ENCODE measurements at regions not wholly inside any gene's neighbourhood (a gene's known extent, or its start where the extent isn't known, plus 50 kb on each side); places are given as distances from the start of the nearest gene placed in this dataset.

DNA sequence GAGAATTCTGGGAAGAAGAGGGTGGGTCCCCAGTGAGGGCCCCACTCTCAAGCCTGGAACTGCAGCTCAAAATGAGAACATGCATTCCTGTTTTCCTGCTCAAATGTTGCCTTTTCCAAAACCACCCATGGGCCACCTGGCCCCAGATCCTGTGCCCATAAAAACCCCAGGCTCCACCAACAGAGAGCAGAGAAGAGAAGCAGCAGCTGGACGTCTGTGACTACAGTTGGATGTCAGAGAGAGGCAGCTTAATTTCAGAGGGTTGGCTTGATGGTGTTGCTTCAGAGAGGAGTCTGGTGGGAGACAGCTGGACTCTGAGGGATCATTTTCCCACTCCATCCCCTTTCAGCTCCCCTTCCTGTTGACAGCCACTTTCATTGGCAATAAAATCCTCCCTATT, 256.4 kb downstream of the FZD1 start:
- no peak overlapping the region for H3K27ac ChIP-seq
- no peak overlapping the region for H3K4me3 ChIP-seq (ENCODE audit: low read depth, low read length)
- no peaks in the 10 kb centered on the region for H3K4me1 ChIP-seq
- no peaks in the 10 kb centered on the region for H3K79me2 ChIP-seq
- no peak overlapping the region for H3K9ac ChIP-seq
- TF ChIP-seq, protein P1, sequence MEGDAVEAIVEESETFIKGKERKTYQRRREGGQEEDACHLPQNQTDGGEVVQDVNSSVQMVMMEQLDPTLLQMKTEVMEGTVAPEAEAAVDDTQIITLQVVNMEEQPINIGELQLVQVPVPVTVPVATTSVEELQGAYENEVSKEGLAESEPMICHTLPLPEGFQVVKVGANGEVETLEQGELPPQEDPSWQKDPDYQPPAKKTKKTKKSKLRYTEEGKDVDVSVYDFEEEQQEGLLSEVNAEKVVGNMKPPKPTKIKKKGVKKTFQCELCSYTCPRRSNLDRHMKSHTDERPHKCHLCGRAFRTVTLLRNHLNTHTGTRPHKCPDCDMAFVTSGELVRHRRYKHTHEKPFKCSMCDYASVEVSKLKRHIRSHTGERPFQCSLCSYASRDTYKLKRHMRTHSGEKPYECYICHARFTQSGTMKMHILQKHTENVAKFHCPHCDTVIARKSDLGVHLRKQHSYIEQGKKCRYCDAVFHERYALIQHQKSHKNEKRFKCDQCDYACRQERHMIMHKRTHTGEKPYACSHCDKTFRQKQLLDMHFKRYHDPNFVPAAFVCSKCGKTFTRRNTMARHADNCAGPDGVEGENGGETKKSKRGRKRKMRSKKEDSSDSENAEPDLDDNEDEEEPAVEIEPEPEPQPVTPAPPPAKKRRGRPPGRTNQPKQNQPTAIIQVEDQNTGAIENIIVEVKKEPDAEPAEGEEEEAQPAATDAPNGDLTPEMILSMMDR (IDR thresholded peaks at IDR 0.05), result no peak
- no peaks in the 10 kb centered on the region for H3K36me3 ChIP-seq (ENCODE audit: control insufficient read depth, insufficient read depth, low read length)
- H2AFZ ChIP-seq, result no peak overlapping the region
- no peaks in the 10 kb centered on the region for H3K9me3 ChIP-seq (ENCODE audit: control insufficient read depth, low read length)
- H3K27me3 ChIP-seq (ENCODE audit: control insufficient read depth, insufficient read depth, low read length), result no peaks in the 10 kb centered on the region
- H3K4me2 ChIP-seq (ENCODE audit: low read length), result no peak overlapping the region

DNA sequence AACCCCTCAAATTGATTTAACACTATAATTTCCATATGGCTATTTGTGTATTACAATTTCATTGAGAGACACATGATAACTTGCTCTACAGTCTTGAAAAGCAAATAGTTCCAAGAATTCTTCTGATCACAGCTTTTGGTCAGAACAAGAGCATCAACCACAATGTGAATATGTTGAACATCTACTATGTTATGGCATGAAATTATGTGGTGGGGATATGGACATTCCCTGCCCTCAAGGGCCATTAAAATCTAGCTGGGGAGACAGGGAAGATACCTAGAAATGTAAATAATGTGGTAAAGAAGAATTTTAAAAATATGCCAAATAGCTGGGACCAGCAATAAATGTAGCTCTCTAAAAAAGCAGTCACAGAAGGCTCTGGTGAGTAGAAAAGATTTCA, 262.2 kb downstream of the FZD1 start:
- no peak overlapping the region for H3K27ac ChIP-seq
- H3K4me1 ChIP-seq, result no peaks in the 10 kb centered on the region
- no peaks in the 10 kb centered on the region for H3K9me3 ChIP-seq (ENCODE audit: control insufficient read depth, low read length)
- TF ChIP-seq, protein P1 (IDR thresholded peaks at IDR 0.05), result no peak
- no peak overlapping the region for H2AFZ ChIP-seq
- no peaks in the 10 kb centered on the region for H3K36me3 ChIP-seq (ENCODE audit: control insufficient read depth, insufficient read depth, low read length)
- no peak overlapping the region for H3K4me2 ChIP-seq (ENCODE audit: low read length)
- no peak overlapping the region for H3K9ac ChIP-seq
- no peaks in the 10 kb centered on the region for H3K27me3 ChIP-seq (ENCODE audit: control insufficient read depth, insufficient read depth, low read length)
- H3K79me2 ChIP-seq, result no peaks in the 10 kb centered on the region
- no peak overlapping the region for H3K4me3 ChIP-seq (ENCODE audit: low read depth, low read length)

DNA sequence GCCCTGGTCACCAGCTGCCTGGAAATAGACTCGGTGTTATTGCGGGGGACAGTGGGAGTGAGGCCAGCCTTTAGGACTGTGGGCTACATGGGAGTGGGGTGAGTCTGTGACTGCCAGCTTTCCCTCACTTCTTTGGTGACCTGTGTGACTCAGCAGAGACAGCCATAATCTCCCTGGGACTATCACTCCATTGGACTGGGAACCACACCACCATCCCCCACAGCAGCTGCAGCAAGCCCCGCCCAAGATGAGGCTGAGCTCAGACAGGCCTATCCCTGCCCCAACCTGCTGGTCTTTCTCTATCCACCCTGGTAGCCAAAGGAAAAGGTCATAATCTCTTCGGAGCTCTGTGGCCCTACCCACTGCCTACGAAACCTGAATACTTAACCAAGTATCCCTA, 263.2 kb downstream of the FZD1 start:
- Histone ChIP-seq H3K79me2 (no peaks in the 10 kb centered on the region), H3K4me2 (ENCODE audit: low read length) (no peak overlapping the region), H3K9ac (no peak overlapping the region), H3K4me3 (ENCODE audit: low read depth, low read length) (no peak overlapping the region), H3K4me1 (no peaks in the 10 kb centered on the region), H3K27me3 (ENCODE audit: control insufficient read depth, insufficient read depth, low read length) (no peaks in the 10 kb centered on the region), H3K36me3 (ENCODE audit: control insufficient read depth, insufficient read depth, low read length) (no peaks in the 10 kb centered on the region), H2AFZ (no peak overlapping the region), H3K27ac (no peak overlapping the region), H3K9me3 (ENCODE audit: control insufficient read depth, low read length) (no peaks in the 10 kb centered on the region)
- TF ChIP-seq, protein P1 (IDR thresholded peaks at IDR 0.05), result no peak

DNA sequence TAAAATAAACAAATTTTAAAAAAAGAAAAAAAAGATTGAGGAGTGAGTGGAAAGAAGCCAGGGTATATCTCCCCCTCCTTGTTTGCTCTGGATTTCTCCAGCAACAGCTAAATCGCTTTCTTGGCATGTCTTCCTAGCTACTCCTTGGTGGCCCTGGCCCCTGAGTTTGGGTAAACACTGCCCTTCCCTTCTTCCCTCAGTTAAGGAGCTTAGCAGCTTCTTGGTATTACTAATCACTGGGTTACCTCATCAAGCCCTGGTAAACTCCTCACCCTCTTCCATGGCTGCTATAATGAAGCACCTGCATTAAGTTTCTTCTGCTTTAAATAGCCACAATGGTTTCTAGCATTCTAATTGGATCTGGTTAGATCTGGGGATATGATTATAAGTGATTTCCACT, 269.8 kb downstream of the FZD1 start:
- Histone ChIP-seq H2AFZ (no peak overlapping the region), H3K9me3 (ENCODE audit: control insufficient read depth, low read length) (no peaks in the 10 kb centered on the region), H3K4me3 (ENCODE audit: low read depth, low read length) (no peak overlapping the region), H3K27me3 (ENCODE audit: control insufficient read depth, insufficient read depth, low read length) (no peaks in the 10 kb centered on the region), H3K9ac (no peak overlapping the region), H3K4me1 (no peaks in the 10 kb centered on the region), H3K27ac (no peak overlapping the region), H3K4me2 (ENCODE audit: low read length) (no peak overlapping the region), H3K36me3 (ENCODE audit: control insufficient read depth, insufficient read depth, low read length) (no peaks in the 10 kb centered on the region), H3K79me2 (no peaks in the 10 kb centered on the region)
- TF ChIP-seq, protein P1 (IDR thresholded peaks at IDR 0.05), result no peak

DNA sequence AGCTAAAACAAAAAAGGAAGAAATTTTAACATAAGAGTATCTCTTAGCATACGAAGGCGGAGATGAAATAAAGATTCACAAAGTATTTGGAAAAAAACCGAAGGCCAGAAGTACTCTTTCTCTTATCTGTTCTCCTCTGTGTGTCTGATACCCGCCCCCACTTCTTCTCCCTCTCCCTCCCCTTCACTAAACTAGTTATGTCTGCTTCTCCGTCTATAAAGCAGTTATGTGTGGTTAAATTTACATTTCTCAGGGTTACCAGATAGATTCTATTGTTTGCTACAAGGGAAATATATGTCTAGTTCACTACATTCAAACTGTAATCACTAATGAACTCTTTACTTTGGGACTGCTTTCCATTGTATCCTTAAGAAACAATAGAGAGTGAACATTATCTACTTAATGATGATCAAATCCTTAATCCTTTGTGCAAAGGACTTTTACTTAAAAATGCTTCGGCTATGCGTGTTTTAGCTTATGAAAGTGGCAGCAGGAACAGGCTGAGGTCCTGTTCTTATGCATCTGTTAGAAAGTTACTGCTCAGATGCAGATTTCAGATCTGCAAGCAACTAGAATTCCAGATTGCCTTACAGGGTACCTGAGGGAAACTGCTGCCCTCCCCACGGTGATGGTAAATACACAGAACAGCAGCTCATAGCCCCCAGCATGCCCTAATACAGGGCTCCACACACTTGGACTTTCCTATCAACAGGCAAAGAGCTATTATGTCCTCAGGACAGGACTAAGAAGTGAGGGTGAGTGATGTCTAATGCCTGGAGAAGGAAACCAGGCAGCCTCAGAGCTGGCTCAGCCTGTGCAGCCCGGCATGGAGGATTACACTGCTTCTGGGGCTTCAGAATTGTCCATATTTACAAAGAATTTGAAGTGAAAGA, 273.3 kb downstream of the FZD1 start:
- no peaks in the 10 kb centered on the region for H3K79me2 ChIP-seq
- H3K4me2 ChIP-seq (ENCODE audit: low read length), result no peak overlapping the region
- no peak overlapping the region for H3K9ac ChIP-seq
- H3K27me3 ChIP-seq (ENCODE audit: control insufficient read depth, insufficient read depth, low read length), result no peaks in the 10 kb centered on the region
- no peaks in the 10 kb centered on the region for H3K9me3 ChIP-seq (ENCODE audit: control insufficient read depth, low read length)
- TF ChIP-seq, protein P1 (IDR thresholded peaks at IDR 0.05), result no peak
- no peaks in the 10 kb centered on the region for H3K36me3 ChIP-seq (ENCODE audit: control insufficient read depth, insufficient read depth, low read length)
- H3K27ac ChIP-seq, result no peak overlapping the region
- no peak overlapping the region for H3K4me3 ChIP-seq (ENCODE audit: low read depth, low read length)
- no peak overlapping the region for H2AFZ ChIP-seq
- H3K4me1 ChIP-seq, result no peaks in the 10 kb centered on the region
